Posterior cingulate gyrus (tissue), 11 donors: ENCODE measurements at regions not wholly inside any gene's neighbourhood (a gene's known extent, or its start where the extent isn't known, plus 50 kb on each side); places are given as distances from the start of the nearest gene placed in this dataset.

Experiments
- DNase-seq, 10 donors: peaks; one replicate each; pipeline versions ENCODE4 v3.0.0 to v3.0.0-alpha.2; 2020 to 2021; ENCODE audit warnings: mixed read lengths in 3 of 10
- intact Hi-C: fragments of 100-400 bp; cut with DNase I; formaldehyde crosslinking; loops from one replicate; pipeline ENCODE4 v1.15.1; 2023

DNA sequence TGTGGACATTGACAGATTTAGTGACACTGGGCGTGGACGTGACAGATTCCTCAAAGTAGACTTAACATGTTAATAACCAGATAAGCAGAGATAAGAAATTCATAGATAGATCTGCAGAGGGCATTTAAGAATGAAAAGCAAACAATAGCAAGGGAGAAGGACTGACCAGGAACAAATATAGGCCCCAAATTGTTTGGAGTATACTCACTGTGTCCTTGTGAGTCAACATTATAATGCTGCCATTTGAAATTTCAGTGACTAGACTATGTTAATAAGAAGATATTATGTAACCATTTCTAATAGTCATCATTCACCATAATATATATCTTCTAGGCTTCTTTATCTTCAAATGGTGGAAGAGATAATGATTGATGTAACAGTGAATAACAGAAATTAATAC is 78.1 kb upstream of the SLC38A11 start:
- DNase-seq = no peak
- intact Hi-C loops = no loop called here

DNA sequence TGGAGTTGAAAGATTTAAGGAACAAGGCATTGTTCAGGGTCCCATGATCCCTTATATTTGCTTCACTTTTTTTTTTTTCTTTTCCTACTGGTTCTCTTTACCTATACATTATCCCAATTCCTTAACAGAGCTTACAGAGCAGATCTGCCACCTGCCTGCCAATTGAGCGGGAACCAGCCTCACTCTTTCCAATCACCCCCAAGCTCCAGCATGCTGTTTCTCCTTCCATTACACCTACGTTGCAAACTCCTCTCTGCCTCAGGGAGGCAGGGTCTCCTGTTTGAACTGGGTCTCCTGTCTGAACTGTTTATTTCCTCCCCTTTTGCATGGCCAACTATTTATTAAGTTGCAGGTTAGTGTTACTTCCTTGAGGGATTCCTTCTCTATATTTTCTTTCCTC is 77.2 kb upstream of the SLC38A11 start:
- intact Hi-C loops = no loop called here
- DNase-seq = peak in 1 of 10 donors; percentile 46

DNA sequence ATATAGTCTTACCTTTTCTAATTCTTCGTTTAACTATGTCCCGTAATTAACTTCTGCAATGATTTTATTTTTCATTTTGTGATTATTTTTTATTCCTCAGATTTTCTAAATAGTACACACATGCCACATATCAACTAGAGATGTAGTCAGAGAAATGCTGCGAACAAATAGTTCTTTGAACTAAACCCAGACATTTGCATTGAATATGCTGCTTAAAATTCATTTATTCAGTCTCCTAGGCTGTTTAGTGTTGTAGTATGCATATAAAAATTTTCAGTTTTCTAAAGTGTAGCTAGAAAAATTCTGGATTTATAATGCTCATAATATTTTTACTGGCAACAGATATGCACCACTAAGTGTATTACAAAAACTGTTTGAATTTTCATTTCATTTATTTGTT is 68.9 kb upstream of the SLC38A11 start:
- intact Hi-C loops = no loop called here
- no peak for DNase-seq

DNA sequence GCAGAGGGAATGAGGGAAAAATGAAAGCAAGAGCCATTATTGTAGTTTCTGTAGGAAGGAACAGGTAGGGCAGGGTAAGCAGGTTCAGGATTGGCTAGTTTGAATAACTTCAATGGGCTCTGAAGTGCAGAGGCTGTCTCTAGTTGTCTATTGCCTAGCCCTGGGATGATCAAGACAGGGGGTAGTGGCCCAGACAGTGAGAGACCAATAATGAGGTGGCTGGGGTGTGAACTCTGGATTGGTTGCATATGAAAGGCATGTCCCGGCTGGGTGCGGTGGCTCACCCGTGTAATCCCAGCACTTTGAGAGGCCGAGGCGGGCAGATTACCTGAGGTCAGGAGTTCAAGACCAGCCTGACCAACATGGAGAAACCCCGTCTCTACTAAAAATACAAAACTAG is 67.5 kb upstream of the SLC38A11 start:
- intact Hi-C loops = no loop called here
- DNase-seq = no peak

DNA sequence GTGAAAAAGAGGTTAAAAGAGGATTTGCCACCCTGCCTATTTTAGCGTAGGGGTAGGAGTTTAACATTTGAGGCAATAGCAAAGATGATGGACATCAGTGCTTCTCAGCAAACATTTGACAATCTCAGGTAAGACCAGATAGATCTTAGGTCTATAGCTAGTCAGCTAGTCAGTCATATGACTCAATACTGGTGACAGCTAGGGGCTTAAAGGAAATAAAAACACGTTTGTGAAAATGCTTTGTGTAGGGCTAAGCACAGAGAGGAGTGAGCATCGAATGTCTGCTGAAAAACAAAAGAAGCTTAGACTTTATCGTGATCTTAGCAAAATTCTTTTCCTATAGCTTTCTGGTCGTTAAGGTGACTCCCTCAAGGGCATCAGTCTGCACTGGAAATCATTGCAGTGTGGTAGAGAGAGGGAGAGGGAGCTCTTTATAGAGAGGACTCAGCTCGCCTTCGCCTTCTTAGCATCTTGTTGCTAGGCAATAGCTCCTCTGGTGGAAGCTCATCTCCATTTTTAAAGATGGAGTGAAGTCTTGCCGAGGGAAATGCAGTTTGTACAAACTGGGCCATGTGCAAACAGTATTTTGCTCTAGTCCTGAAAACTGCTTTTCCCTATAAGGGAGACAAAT is 62.8 kb upstream of the SLC38A11 start:
- peak in 5 of 10 donors; percentile 10 to 75 (median 23) for DNase-seq
- intact Hi-C loops = loop anchor here (10.0 kb wide), 1 partner anchor 277 kb away; no protein-coding TSS in a partner anchor

DNA sequence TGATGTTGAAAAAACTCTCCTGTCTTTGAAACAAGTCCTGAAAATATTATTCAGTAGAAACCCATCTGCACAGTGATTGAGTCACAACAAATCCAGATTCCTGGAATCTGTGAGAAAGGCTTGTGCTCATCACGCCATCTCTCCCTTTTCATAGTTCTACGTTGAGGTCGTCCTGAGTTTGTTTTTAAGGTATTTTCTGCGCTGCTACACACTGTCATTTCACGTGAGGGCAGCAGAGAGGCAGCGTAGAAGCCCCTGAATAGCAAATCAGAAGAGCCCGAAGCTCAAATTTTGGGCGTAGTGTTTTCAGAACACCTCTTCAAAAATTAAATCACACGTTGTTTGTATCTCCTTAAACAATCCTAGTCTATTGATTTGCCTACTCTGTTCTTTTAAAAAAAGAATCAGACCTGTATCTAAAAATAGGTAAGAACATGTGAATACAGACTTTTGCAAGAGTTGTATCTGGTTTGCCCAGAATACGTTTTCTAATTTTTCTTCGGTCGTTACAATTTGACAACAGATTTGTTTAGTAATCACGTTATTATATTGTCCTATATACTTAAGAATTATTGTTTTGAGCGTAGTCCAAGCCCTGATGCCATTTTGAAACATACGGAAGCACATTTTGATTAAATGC is 61.6 kb upstream of the SLC38A11 start:
- intact Hi-C loops = loop anchor here (1.0 to 10.0 kb wide), 2 partner anchors 187 to 278 kb away; partner anchors contain the start of gene SCN3A
- DNase-seq = peak in 5 of 10 donors; percentile 34 to 87 (median 42)

DNA sequence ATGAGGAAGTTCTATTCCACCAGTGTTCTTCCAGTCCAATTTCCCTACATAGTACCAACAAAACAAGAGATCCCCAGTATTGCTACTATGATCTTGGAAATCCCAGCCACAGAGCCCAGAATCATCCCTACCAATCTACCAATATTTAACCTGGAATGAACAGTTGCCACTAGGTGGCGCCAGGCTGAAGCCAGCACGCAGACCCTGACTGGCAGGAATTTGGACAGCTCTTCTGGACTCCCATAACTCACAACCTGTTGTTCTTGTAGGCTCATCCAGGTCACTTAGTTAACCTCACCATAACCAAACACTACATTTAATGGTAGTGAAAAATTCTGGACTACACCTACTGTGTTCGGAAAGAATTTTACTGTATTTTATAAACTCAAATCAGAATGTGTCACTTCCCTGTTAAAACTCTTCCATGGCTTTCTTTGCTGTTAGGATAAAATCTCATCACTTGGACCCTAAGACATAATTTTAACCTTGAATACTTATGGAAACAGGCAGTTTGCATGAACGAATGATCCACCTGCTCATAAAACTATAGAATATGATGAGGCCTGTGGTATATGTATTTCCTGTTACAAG is 59.8 kb upstream of the SLC38A11 start:
- intact Hi-C loops = loop anchor here (10.0 kb wide), 1 partner anchor 280 kb away; no protein-coding TSS in a partner anchor
- peak in 7 of 10 donors; percentile 59 to 92 (median 74) for DNase-seq

DNA sequence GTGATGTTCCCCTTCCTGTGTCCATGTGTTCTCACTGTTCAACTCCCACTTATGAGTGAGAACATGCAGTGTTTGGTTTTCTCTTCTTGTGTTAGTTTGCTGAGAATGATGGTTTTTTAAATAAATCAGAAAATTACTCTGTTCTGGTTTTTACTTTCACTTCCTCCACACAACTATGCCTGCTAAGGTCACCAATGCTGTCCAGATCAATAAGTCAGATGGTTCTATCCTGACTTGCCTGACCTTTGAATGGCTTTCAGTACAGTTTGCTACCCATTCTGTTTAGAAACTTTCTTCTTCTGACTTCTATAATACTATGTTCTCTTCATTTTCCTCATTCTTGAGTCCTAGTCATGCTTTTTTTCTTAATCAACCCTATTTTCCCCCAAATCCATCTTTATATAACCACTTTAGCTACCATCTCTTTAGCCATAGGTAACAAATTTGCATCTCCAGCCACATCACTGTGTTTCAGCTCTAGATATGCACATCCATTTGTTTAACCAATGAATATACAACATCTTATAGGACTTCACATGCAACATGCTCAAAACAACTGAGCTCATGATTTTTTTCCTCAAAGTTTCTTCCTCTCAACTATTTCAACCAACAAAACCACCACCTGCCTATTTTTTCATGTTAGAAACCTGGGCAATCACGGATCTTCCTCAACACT is 58.8 kb upstream of the SLC38A11 start:
- DNase-seq = no peak
- intact Hi-C loops = loop anchor here (10.0 kb wide), 1 partner anchor 281 kb away; no protein-coding TSS in a partner anchor

DNA sequence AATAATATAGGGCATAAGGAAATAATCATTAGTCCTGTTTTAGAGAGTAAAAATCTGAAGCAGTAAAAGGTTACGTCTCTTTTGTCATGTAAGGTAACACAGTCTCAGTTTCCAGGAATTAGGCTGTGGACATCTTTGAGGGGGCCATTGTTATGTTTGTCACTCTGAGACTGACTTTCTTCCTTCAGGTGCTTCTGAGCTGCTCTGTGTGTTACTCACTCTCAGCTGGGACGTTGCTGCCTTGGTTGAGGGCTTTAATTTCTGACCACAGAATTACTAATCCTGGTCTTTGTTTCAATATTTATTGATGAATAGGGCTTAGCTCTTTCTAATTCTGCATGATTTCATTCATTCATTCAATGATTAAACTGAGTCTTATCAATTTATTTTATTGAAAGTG is 55.9 kb upstream of the SLC38A11 start:
- DNase-seq = no peak
- intact Hi-C loops = loop anchor here (10.0 kb wide), 1 partner anchor 284 kb away; no protein-coding TSS in a partner anchor

DNA sequence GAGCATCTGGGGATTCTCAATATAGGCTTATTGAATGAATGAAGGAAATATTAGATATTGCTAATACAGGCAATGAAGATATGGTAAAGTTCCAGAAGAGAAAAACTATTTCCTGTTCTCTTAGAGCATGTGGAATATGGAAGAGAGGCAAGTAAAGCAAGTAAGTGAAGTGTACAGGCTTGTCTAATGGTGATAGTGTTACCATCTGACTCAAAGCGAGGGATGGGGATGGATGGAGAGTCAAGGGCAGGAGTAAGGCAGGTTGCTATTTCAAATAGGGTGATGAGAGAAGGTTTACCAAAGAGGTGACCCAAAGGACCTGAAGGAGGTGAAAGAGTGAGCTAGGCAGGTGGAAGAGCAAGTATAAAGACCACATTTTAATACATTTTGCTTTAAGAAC is 55.2 kb upstream of the SLC38A11 start:
- intact Hi-C loops = loop anchor here (10.0 kb wide), 1 partner anchor 284 kb away; no protein-coding TSS in a partner anchor
- DNase-seq = no peak

DNA sequence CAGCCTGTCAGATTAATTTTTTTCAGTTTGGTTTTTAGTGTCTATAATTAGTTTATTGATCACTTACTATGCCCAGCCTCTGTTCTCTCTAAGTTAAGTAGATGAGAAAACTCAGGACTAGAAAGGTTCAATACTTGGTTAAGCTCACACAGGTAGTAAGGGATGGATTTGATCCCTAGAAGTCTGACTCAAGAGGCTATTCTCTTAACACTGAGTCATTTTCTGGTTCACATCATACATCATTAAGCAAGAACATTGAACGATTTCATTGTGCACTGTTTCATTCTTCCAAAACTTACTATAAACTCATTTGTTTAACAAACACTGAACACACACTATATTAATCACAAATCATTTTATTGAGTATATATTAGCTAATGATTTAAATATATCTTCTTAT is 54.1 kb upstream of the SLC38A11 start:
- intact Hi-C loops = no loop called here
- no peak for DNase-seq

DNA sequence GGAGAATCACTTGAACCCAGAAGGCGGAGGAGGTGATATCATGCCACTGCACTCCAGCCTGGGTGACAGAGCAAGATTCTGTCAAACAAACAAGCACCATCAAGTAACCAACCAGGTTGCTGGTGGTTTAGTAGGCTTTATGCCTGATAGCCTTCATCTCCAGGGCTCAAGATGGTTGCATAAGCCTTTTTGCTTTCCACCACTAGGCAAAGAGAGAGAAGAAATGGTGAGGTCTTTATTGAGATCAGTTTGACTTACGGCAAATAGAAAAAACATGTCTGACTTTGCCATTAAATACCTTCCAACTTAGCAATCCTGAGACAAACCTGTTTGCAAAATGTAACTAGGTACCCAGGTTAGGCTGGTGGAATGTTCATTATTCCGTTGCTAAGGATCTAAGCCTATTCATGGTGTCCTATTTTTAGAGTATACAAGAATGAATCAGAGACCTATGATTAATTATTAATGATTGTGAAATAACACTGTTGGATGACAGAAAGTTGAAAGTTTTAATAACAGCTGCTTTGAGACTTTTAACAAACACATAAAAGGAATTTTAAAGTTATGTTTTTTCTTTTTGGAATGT is 53.5 kb upstream of the SLC38A11 start:
- DNase-seq = no peak
- intact Hi-C loops = no loop called here

DNA sequence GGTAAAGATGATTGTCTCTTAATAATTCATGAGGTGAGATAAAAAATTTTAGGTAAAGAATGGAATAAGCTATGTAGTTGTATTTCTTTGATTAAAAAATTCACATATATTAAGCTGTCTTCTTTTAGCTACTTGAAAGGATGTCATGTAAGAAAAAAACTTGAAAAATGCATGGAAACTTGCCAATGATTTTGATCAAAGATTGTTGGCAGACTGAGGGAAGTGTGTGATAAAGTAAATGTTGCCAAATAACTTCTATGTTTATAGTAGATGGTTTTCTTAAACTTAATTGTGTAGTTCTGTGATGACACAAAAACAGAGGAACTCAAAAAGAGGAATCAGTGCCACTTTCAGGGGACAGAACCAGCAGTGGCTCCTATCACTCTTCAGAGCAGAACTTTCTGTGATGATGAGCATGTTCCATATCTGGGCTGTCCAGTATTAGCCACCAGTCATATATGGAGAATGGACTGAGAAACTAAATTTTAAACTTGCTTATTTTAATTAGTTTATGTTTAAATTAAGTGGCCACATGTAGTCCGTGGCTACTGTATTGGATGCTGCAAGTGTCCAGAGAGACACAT is 51.9 kb upstream of the SLC38A11 start:
- intact Hi-C loops = no loop called here

More for the DNA sequence above, 51.9 kb upstream of the SLC38A11 start:
- no peak for DNase-seq
